Right kidney (tissue), 1 donor: ENCODE measurements at regions not wholly inside any gene's neighbourhood (a gene's known extent, or its start where the extent isn't known, plus 50 kb on each side); places are given as distances from the start of the nearest gene placed in this dataset.
A peak's percentile ranks its signal among the peaks of the same experiment; 100 is the strongest.
"Not testable (repeated sequence)": the region's sequence is repeated elsewhere in the genome, so short reads cannot be mapped to it uniquely, and the experiment has no call there.

Experiments
- DNase-seq: peaks from one replicate; pipeline ENCODE4 v3.0.0-alpha.2; 2016

DNA sequence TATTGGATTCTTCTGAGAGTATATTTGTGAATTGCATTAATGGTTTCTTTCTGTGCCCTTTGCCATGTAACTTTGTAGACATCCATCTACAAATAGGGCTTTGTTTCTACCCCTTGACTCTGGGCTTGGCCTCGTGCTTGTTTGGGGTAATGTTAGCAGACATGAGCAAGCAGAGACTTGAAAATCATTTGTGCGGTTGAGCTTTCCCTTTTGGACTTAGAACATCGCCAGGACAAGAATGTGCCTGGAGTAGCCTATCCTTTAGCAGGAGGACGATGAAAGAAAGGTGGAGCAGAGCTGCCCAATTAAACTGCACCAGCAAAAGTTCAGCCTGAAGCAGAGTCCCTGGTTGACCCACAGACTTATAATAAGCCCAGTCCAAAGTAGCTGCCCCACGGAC is 785.9 kb downstream of the EPHA4 start:
- no peak for DNase-seq

DNA sequence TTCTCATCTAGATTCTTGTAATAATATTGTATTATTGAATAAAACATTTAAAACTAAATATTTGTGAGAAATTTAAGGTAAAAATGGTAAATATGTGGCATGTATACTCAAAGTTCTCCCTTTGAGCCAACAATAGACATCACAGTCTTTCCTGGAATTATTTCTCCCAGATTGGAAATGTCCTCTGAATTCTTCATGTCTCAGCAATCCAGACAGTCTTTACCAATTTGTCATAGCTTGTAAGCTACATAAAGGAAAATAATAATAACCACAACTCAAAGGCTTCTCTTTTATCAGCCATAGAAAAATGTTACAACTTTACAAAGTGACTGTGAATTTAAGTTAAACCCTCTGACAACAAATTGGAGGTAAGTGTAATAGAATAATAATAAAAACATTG is 784.9 kb downstream of the EPHA4 start:
- no peak for DNase-seq

DNA sequence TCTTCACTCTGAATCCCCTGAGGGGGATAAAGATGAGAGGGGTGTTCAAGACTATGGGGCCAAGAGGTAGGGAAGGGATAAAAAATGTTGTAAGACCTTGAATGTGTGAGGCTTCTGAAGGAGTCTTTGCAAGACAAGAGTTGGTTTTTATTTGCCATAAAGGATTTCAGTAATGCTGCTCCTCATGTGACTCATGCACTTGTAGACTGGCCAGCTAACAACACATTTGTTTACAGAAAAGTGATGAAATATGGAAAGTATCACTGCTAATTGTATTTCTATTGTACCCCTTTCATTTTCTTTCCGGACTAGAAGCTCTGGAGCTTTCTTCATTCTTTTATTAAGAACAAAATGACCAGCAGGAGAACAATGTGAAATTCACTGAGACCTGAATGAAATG is 782.1 kb downstream of the EPHA4 start:
- DNase-seq, result no peak

DNA sequence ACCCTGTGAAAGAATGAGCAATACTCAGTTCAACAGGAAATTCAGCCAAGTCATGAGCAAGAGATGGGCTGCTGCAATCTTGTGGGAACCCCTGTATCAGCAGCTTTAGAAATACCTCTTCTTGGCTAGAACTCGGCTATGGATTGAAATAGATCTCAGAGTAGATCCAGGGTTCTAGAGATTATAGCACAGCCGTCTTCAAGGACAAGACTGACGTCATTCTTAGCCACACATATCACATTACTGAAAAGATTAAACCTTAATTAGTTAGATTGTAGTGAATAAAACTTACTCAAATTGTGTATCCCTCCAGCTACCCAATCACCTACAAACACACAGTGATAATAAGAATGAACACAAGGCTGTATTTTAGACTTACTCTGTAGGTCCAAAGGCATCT is 776.4 kb downstream of the EPHA4 start:
- DNase-seq, result no peak

DNA sequence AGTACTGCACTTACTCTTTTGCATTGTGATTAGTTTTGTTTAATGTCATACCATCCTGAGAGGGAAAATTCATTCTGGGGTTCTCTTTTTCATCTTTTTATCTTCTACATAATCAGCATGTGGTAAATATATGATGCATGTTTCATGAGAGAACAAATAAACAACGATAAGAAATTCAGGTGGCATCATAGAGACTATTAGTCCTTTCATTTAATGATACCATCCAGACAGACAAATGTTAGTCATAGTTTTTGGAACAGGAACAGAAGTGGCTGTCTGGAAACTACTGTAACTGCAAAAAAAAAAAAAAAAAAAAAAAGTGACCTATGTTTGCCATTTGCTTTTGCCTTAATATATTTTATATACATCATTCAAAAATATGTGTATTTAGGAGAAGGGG is 761.0 kb downstream of the EPHA4 start:
- DNase-seq, result no peak

DNA sequence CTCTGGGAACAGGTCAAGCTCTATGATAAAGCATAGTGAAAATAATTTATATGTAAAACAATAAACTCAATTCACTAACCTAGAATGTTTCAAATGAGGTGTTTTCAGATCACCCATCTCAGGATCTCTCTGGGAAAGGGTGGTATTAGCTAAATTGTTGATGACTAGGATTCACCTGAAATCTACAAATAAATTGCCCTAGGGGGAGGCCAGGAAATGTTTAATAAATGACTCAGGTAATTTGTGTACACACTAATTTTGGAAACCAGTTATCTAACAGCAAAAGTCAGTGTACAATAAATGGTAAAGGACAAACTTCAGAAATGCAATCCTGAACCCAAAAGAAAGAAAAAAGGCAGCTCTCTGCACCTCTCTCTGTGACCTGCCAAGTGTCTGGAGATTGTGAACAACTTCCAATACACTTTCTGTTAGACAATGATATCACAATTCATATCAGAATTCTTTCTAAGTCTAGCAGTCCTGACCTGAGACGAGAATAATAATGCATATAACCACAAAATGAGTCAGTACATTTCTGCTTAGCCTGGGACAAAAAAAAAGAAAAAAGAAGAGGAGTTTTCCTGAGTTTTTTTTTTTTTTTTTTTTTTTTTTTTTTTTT is 760.0 kb downstream of the EPHA4 start:
- no peak for DNase-seq

DNA sequence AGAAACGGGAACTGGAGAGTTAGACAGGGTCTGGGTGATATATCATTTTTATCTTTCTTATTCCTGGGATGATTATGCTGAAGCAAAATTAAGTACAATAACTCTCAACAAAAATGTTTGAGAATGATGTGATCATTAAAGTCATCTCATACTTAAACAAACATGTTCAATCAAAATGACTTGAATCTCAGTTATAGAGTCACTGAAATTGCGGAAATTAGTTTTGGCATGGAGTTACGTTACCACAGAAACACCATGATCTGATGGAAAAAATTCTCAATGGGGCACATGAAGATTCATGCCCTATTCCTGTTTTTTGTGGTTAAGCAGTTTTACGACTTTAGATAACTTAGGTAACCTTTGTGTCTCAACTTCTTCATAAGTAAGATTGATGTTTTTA is 757.7 kb downstream of the EPHA4 start:
- DNase-seq, result no peak

DNA sequence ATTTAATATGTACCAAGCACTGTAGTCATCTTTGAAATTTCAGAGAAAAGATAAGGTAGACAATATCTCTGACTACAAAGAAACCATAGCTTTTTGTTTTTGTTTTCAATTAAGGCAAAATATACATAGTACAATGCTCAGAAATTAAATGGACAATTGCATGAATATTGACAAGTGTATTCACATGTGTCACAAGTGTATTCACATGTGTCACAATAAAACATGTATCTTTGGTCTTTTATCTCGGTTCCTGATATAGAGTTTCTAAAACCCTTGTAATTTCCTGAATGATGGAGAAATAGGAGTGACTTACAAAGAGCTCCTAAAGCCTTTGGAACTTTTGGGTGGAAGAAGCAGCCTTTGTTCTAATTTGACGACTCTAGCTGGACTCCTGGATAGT is 756.4 kb downstream of the EPHA4 start:
- no peak for DNase-seq

DNA sequence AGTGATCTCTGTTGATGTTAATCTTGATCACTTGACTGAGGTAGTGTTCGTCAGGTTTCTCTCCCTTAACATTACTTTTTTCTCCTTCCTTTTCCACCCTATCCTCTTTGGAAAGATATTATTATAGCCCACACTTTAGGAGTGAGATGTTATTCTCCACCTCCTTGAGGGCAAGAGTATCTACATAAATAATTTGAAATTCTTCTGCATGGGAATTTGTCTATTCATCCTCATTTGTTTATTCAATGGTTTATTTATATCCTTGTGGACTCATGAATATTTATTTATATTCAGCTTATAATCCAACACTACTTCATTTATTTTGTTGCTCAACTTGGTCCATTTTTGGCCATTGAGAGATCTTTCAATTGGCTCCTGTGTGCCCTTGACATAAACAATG is 750.4 kb downstream of the EPHA4 start:
- no peak for DNase-seq

DNA sequence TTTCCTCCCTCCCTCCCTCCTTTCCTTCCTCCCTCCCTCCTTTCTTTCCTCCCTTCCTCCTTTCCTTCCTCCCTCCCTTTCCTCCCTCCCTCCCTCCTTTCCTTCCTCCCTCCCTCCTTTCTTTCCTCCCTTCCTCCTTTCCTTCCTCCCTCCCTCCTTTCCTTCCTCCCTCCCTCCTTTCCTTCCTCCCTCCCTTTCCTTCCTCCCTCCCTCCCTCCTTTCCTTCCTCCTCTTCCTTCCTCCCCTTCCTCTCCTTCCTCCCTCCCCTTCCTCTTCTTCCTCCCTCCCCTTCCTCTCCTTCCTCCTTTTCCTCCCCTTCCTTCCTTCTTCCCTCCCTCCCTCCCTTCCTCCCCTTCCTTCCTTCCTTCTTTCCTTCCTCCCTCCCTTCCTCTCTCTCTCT is 748.5 kb downstream of the EPHA4 start:
- DNase-seq, result not testable (repeated sequence)

DNA sequence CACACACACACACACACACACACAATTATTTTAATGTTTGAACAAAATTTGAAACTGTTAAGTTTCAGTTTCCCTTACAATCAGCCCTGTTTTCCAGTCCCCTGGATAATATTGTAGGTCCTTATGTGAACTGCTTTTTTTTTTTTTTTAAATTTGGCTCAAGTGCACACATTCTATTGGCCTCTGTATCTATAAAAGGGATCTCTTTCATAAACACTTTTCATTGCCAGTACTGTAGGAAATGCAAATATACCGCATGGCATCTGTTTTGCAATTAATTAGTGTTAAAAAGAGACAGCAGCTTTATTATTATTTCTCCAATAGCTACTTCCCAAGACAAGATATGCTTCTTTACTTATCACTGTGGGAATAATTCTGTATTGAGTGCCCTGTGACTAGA is 738.7 kb downstream of the EPHA4 start:
- no peak for DNase-seq

DNA sequence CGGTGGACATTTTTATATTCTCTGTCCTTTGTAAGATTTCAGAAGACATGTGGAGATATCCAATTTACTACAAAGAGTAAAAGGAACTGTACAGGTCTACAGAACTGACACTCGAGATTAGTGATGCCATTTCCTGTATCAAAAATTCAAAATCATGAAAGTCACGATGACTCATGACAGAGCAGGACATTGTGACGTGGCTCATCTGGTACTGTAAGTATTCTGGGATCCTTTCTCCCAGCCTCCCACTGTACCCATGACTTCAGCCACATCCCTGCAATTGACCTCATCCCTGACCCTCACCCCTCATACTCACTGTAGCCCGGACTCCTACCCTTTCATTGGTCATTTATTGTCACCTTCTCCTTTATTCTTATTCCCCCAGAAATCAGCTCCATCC is 736.5 kb downstream of the EPHA4 start:
- no peak for DNase-seq

DNA sequence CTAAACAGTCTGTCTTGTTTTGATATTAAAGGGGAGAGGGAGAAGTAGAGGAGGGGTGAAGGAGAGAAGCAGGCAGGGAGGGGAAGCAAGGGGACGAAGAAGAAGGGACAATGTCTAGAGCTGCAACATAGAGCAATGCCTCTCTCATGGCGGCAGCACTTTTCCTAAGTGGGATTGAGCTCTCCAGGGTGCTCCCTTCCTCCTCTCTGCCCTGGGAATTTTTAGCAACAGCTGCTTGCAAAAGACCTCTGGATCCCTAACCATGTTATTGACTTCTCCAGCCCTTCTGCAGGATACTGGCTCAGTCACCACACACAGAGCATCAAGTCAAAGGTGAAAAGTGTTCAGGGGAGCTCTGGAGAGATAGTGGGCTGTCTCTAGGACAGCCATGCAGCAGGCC is 734.9 kb downstream of the EPHA4 start:
- DNase-seq, result no peak

DNA sequence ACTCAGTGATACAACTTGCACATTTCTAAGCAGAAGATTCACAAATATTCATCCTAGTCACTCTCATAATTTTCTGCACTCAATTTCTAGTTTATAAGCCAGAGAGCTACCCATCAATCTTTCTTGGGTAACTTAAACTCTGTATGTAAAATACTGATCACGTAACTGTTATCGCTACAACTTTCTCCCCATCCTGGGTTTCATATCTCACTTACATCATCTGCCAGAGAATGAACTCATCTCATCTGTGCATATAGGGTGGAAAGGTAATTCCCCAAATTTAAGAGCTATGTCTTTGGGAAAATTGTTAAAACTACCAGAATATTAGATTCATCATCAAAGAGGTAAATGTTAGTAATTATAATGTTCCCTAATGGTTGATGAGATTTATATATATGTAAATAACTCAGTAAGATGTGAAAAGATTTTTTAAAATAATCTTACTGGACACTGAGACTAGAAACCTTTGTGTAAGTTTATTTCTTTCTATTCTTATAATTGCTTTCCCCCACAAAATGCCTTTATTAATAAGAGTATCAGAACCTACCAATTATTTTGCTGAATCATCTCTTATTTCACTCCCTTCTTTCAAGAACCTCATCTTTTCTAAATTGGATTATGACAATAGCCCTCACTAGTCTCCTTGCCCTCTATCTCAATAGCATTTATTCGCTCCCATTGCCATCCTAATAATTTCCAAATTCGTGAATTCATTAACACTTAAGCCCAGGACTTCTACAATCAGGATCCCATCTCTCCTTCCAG is 729.0 kb downstream of the EPHA4 start:
- no peak for DNase-seq

DNA sequence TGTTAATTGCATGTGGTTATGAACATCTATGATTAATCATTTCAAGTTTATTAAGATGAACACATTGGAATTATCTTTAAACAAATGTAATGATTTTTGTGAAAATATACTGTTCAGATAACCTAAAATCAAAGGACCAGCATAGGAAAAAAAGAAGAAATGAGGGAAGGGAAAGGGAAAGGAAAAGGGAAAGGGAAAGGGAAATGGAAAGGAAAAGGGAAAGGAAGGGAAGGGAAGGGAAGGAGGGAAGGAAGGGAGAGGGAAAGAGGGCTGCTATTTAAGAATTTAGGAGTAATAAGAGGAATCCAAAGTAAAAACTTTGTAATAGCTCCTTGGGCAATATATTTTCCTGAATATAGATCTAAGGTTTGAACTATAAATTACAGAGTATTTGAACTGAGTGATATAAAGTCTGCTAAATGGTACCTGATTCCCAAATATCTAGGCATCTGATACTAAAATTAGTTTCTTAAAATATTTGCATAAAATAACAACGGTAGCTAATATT is 726.3 kb downstream of the EPHA4 start:
- no peak for DNase-seq

DNA sequence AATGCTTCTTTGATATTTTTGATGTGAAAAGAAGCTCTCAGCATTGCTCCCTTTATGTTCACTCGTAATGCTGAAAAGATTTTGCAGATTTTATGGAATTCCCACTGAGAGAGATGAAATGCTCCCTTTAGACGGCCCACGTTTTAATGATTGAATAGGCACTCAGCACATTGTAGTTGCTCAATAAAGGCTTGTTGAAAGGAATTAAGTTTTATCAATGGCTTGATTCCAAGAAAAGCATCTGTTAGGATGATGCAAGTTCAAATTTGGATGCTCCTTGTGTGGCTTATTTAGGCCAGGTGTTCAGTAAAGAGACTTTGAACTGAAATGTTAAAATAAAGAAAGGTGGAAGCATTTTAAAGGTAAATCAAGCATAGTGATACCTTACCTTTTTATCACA is 725.1 kb downstream of the EPHA4 start:
- no peak for DNase-seq

DNA sequence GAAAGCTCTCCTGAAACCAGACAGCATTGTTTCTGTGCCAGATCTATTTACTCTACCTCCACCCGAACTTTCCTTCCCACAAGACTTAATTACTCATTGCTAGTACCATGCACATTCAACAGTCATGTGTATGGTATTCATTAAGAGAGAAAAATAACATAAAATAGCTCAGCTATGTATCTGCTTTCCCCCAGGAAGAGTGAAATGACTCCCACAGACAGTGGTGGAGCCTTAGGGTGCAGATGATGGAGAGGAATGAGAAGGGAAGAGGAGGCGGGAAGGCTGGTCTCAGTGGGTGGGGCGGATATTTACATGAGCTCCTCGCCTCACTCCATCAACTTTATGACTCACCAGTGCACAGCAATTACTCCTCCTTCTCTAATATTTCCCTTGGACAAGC is 724.5 kb downstream of the EPHA4 start:
- DNase-seq, result peak; percentile 2

DNA sequence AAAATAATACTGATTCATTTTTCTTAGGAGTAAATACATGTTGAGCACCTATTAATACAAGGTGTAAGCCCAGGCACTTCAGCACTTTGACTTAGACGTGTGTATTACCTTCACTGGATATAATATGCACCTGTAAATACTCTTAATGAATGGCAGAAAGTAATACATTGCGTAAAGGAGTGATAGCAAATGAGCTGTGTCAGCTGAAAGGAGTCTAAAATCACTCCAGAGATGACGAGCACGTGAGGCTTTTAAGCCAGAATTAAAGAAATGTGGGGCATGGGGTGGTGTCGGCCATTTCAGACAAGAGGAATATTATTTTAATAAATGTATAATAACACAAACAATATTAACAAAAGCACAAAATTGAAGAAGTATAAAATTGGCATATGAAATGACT is 722.7 kb downstream of the EPHA4 start:
- DNase-seq, result no peak

DNA sequence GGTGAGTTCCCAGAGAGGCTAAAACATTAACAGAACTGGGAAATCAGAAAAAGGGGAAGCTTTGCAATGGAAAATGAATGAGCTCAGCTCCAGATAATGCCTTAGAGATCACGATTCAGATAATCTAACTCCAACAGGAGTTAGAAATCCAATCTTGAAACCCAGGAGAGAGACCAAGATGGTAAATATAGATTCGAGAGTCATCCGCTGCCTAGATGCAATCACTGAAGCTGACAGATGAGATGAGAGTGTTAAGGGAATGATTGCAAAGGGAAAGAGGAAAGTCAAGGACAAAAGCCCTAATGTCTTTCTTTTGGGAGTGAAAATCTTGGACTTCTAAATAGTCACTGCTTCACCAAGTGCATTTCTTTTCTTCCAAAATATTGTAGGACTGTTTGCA is 722.0 kb downstream of the EPHA4 start:
- no peak for DNase-seq

DNA sequence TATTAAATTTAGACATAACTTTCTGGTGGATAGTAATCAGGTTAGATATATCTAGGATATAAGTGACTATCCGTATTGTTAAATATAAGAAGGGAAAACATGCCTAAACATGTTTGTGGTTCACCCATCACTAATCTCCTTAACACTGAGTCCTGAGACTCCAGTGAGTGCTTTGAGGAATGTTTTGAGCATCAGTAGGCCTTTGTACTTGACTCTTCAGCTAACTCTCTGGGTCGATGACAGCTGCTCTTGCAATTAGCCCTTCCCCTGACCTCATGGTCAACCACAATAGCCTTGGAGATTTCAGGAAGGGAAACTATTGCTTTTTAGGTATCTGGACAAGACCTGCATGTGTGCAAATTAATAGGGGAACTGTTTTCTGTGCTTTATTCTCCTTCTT is 716.8 kb downstream of the EPHA4 start:
- no peak for DNase-seq

DNA sequence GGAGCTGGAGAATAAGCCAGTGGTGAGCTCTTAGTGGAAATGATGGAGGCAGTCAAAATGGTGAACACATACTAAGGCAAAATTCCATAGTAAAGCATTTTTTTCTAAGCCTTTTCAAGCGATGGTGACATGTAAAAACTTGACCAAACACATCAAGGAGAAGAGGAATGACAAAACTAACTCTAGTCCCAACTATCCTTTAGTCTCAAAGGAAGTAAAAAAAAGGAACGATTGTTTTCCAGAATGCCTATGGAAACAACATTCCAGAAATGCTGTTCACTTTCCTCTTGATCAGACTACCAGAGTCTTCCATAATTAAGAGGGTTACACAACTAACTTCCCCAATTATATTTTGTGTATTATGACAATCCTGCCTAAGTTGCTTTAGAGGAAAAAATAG is 715.6 kb downstream of the EPHA4 start:
- no peak for DNase-seq

DNA sequence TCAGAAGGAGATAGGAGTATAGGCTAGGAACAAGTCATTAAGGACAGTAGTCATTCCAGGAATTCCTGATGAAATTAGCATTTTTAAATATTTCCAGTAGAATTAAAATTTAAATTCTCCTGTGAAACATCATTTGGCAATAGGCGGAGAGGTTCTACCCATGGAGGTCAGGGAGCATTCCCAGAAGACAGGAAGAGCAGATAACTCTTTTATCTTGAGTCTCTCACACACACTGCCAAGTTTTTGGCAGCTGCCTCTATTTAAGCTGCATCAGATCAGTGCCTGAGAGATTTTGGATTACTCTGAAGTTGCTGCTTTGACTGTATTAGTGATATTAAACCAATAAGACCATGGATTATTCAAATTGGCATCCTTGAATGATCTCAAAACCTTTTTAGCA is 714.7 kb downstream of the EPHA4 start:
- DNase-seq, result no peak

DNA sequence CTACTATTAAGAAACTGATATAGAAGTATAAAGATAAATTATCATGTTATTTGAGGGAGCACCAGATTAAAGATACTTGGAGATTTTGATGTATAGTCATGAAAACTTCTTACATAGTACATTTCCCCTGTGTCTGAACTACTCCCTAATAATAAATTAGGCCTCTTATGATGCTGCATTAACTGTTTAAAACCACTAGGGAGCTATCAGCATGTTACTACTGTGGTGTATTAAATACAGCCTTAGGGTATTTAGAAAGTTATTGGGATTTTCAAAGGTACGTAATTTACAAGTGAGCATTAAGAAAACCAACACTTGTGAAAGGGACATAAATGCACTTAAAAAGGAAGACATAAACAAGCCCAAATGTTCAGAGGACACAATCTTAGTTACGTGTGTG is 714.0 kb downstream of the EPHA4 start:
- DNase-seq, result no peak

DNA sequence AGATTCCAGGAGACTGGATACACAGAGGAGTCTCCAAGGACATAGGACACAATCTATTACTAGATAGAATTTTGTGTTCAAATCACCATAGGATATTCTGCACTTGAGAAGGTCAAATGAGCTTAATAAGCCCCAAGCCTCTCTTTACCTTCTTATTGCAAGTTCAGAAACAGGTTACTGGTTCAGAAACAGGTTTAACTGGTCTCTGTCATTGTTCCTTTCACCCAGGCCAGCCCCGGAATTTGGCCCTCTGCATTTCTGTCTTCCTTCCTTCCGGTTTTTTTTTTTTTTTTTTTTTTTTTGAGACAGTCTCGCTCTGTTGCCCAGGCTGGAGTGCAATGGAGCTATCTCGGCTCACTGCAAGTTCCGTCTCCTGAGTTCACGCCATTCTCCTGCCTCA is 700.2 kb downstream of the EPHA4 start:
- DNase-seq, result no peak
